ENCODE measurements at regions not wholly inside any gene's neighbourhood (a gene's known extent, or its start where the extent isn't known, plus 50 kb on each side); places are given as distances from the start of the nearest gene placed in this dataset.
"Not testable (repeated sequence)": the region's sequence is repeated elsewhere in the genome, so short reads cannot be mapped to it uniquely, and the experiment has no call there.

- H3K36me3 ChIP-seq = no peaks in the 10 kb centered on the region
- H3K4me3 ChIP-seq = no peak overlapping the region
- H3K27me3 ChIP-seq = no peaks in the 10 kb centered on the region
- DNase-seq = no peak
- peaks cover 7 to 12% of the 10 kb centered on the region in 2 donors for H3K4me1 ChIP-seq
- peak overlapping the region; percentile 84 to 97 for H3K27ac ChIP-seq
- TF ChIP-seq POLR2A (IDR thresholded peaks at IDR 0.05) (no peak), CTCF (IDR thresholded peaks at IDR 0.05) (no peak)
- intact Hi-C loops (cut with DNase I; ENCODE audit: low total_unique reads) = no loop called here
- no peaks in the 10 kb centered on the region for H3K9me3 ChIP-seq
Measured at GRCh38 chr9:624935-625500, 216.5 kb upstream of the DMRT1 start.

GRCh38 chr9:625613-626012 lies 215.9 kb upstream of the DMRT1 start:
- Histone ChIP-seq H3K27ac (peak overlapping the region; percentile 84 to 97), H3K27me3 (no peaks in the 10 kb centered on the region), H3K4me1 (peaks cover 7 to 12% of the 10 kb centered on the region in 2 donors), H3K36me3 (no peaks in the 10 kb centered on the region), H3K4me3 (no peak overlapping the region), H3K9me3 (no peaks in the 10 kb centered on the region)
- intact Hi-C loops (cut with DNase I; ENCODE audit: low total_unique reads) = no loop called here
- TF ChIP-seq POLR2A (IDR thresholded peaks at IDR 0.05) (no peak), CTCF (IDR thresholded peaks at IDR 0.05) (no peak)
- no peak for DNase-seq

GRCh38 chr9:626114-626513 lies 215.4 kb upstream of the DMRT1 start:
- H3K4me3 ChIP-seq; DNase-seq; H3K27me3 ChIP-seq; intact Hi-C loops (cut with DNase I; ENCODE audit: low total_unique reads); H3K9me3 ChIP-seq; H3K36me3 ChIP-seq: not testable (repeated sequence)
- peaks cover 7 to 12% of the 10 kb centered on the region in 2 donors for H3K4me1 ChIP-seq
- peak overlapping the region; percentile 84 to 97 for H3K27ac ChIP-seq

GRCh38 chr9:626596-626995 lies 214.9 kb upstream of the DMRT1 start:
- H3K9me3 ChIP-seq = no peaks in the 10 kb centered on the region
- H3K36me3 ChIP-seq = no peaks in the 10 kb centered on the region
- peak overlapping the region; percentile 84 to 97 for H3K27ac ChIP-seq
- H3K4me3 ChIP-seq = no peak overlapping the region
- intact Hi-C loops (cut with DNase I; ENCODE audit: low total_unique reads) = no loop called here
- peak in 1 of 4 experiments; percentile 12 for TF ChIP-seq CTCF (IDR thresholded peaks at IDR 0.05)
- TF ChIP-seq POLR2A (IDR thresholded peaks at IDR 0.05) = peak; percentile 20 to 32
- H3K27me3 ChIP-seq = no peaks in the 10 kb centered on the region
- DNase-seq = peak in 1 of 2 donors; percentile 59
- H3K4me1 ChIP-seq = peaks cover 7 to 12% of the 10 kb centered on the region in 2 donors

GRCh38 chr9:627336-627970 lies 214.0 kb upstream of the DMRT1 start:
- TF ChIP-seq CTCF (IDR thresholded peaks at IDR 0.05) (no peak), POLR2A (IDR thresholded peaks at IDR 0.05) (no peak)
- intact Hi-C loops (cut with DNase I; ENCODE audit: low total_unique reads) = no loop called here
- H3K9me3 ChIP-seq = no peaks in the 10 kb centered on the region
- peak overlapping the region; percentile 84 to 97 for H3K27ac ChIP-seq
- no peaks in the 10 kb centered on the region for H3K36me3 ChIP-seq
- no peaks in the 10 kb centered on the region for H3K27me3 ChIP-seq
- H3K4me3 ChIP-seq = no peak overlapping the region
- DNase-seq = no peak
- H3K4me1 ChIP-seq = peaks cover 7 to 12% of the 10 kb centered on the region in 2 donors
